ENCODE measurements at regions not wholly inside any gene's neighbourhood (a gene's known extent, or its start where the extent isn't known, plus 50 kb on each side); places are given as distances from the start of the nearest gene placed in this dataset.
"Not testable (repeated sequence)": the region's sequence is repeated elsewhere in the genome, so short reads cannot be mapped to it uniquely, and the experiment has no call there.

GRCh38 chr22:11057955-11058547 lies 4469.9 kb upstream of the OR11H1 start:
- SMC1A ChIA-PET (ENCODE audit: uncharacterized antibody, unreplicated experiment); DNase-seq (ENCODE audit: low read depth, low spot score); H3K27me3 ChIP-seq (replicated peaks in 1 of 2; ENCODE audit: control insufficient read depth in 2 of 2, insufficient read depth in 2 of 2, low read length in 1 of 2); H3K4me2 ChIP-seq (ENCODE audit: control insufficient read depth, insufficient read depth); H2AFZ ChIP-seq (ENCODE audit: control insufficient read depth, low read depth, low read length); H4K20me1 ChIP-seq (ENCODE audit: control insufficient read depth, insufficient read depth); H3K9me3 ChIP-seq (replicated peaks; ENCODE audit: control insufficient read depth, insufficient read depth, low read length); BruUV-seq (replicated peaks); POLR2A ChIA-PET; FAIRE-seq; H3K4me1 ChIP-seq (ENCODE audit: control insufficient read depth, insufficient read depth, low read length); intact Hi-C loops (cut with micrococcal nuclease; ENCODE audit: unreplicated experiment); H3K9ac ChIP-seq (ENCODE audit: control insufficient read depth, insufficient read depth, low read length); RAD21 ChIA-PET (ENCODE audit: unreplicated experiment); H3K36me3 ChIP-seq (ENCODE audit: control insufficient read depth in 2 of 2, insufficient read depth in 2 of 2, low read length in 1 of 2); in situ Hi-C loops (cut with MboI); CTCF ChIA-PET; H3K27ac ChIP-seq (ENCODE audit: control insufficient read depth, insufficient read depth); H3K79me2 ChIP-seq (ENCODE audit: control insufficient read depth, insufficient read depth, low read length); ATAC-seq; H3K4me3 ChIP-seq: not testable (repeated sequence)
- WGBS (ENCODE audit: insufficient coverage, insufficient replicate concordance, low lambda C conversion rate, missing lambda C conversion rate): 70% methylated on average over 34 of the region's 39 CpGs

- H3K4me2 ChIP-seq (ENCODE audit: control insufficient read depth, insufficient read depth); SMC1A ChIA-PET (ENCODE audit: uncharacterized antibody, unreplicated experiment); ATAC-seq; H3K79me2 ChIP-seq (ENCODE audit: control insufficient read depth, insufficient read depth, low read length); in situ Hi-C loops (cut with MboI); CTCF ChIA-PET; H3K9me3 ChIP-seq (replicated peaks; ENCODE audit: control insufficient read depth, insufficient read depth, low read length); BruUV-seq (replicated peaks); H3K4me1 ChIP-seq (ENCODE audit: control insufficient read depth, insufficient read depth, low read length); H3K27ac ChIP-seq (ENCODE audit: control insufficient read depth, insufficient read depth); H3K9ac ChIP-seq (ENCODE audit: control insufficient read depth, insufficient read depth, low read length); DNase-seq (ENCODE audit: low read depth, low spot score); H4K20me1 ChIP-seq (ENCODE audit: control insufficient read depth, insufficient read depth); H3K36me3 ChIP-seq (ENCODE audit: control insufficient read depth in 2 of 2, insufficient read depth in 2 of 2, low read length in 1 of 2); H3K4me3 ChIP-seq; H3K27me3 ChIP-seq (replicated peaks in 1 of 2; ENCODE audit: control insufficient read depth in 2 of 2, insufficient read depth in 2 of 2, low read length in 1 of 2); H2AFZ ChIP-seq (ENCODE audit: control insufficient read depth, low read depth, low read length); POLR2A ChIA-PET; intact Hi-C loops (cut with micrococcal nuclease; ENCODE audit: unreplicated experiment); FAIRE-seq; RAD21 ChIA-PET (ENCODE audit: unreplicated experiment): not testable (repeated sequence)
- 43% methylated on average over 3 of the region's 3 CpGs for WGBS (ENCODE audit: insufficient coverage, insufficient replicate concordance, low lambda C conversion rate, missing lambda C conversion rate)
These were observed 4468.9 kb upstream of the OR11H1 start for GRCh38 chr22:11059129-11059528.

DNA sequence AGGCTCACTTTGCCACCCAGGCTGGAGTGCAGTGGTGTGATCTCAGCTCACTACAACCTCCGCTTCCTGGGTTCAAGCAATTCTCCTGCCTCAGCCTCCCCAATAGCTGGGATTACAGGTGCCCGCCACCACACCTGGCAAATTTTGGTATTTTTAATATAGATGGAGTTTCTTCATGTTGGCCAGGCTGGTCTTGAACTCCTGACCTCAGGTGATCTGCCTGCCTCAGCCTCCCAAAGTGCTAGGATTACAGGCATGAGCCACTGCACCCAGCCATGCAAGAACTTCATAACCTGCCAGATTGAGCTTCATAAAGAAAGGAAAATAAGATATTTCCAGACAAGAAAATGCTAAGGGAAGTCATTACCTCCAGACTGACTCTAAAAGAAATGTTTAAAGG lies 4467.2 kb upstream of the OR11H1 start:
- H3K4me1 ChIP-seq (ENCODE audit: control insufficient read depth, insufficient read depth, low read length); intact Hi-C loops (cut with micrococcal nuclease; ENCODE audit: unreplicated experiment); SMC1A ChIA-PET (ENCODE audit: uncharacterized antibody, unreplicated experiment); CTCF ChIA-PET; H3K4me2 ChIP-seq (ENCODE audit: control insufficient read depth, insufficient read depth); H3K9ac ChIP-seq (ENCODE audit: control insufficient read depth, insufficient read depth, low read length); ATAC-seq; H4K20me1 ChIP-seq (ENCODE audit: control insufficient read depth, insufficient read depth); H3K27ac ChIP-seq (ENCODE audit: control insufficient read depth, insufficient read depth); POLR2A ChIA-PET; H3K36me3 ChIP-seq (ENCODE audit: control insufficient read depth in 2 of 2, insufficient read depth in 2 of 2, low read length in 1 of 2); H3K79me2 ChIP-seq (ENCODE audit: control insufficient read depth, insufficient read depth, low read length); RAD21 ChIA-PET (ENCODE audit: unreplicated experiment); in situ Hi-C loops (cut with MboI); H3K4me3 ChIP-seq; DNase-seq (ENCODE audit: low read depth, low spot score); BruUV-seq (replicated peaks); H2AFZ ChIP-seq (ENCODE audit: control insufficient read depth, low read depth, low read length); H3K9me3 ChIP-seq (replicated peaks; ENCODE audit: control insufficient read depth, insufficient read depth, low read length); FAIRE-seq; H3K27me3 ChIP-seq (replicated peaks in 1 of 2; ENCODE audit: control insufficient read depth in 2 of 2, insufficient read depth in 2 of 2, low read length in 1 of 2): not testable (repeated sequence)
- 38% methylated on average over 2 of the region's 2 CpGs for WGBS (ENCODE audit: insufficient coverage, insufficient replicate concordance, low lambda C conversion rate, missing lambda C conversion rate)

DNA sequence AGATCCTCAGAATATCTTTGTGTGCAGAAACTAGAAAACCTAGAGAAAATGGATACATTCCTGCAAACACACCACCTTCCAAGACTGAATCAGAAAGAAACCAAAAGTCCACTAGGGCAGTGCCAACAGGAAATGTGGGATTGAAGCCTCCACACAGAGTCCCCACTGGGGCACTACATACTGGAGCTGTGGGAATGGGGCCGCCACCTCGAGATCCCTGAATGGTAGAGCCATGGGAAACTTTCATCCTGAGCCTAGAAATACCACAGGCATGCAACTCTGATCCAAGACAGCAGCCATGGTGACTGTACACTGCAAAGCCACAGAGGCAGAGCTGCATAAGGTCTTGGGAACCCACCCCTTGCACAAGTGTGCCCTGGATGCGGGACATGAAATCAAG lies 4465.5 kb upstream of the OR11H1 start:
- CTCF ChIA-PET; H3K9ac ChIP-seq (ENCODE audit: control insufficient read depth, insufficient read depth, low read length); ATAC-seq; in situ Hi-C loops (cut with MboI); BruUV-seq (replicated peaks); intact Hi-C loops (cut with micrococcal nuclease; ENCODE audit: unreplicated experiment); H3K27me3 ChIP-seq (replicated peaks in 1 of 2; ENCODE audit: control insufficient read depth in 2 of 2, insufficient read depth in 2 of 2, low read length in 1 of 2); RAD21 ChIA-PET (ENCODE audit: unreplicated experiment); H2AFZ ChIP-seq (ENCODE audit: control insufficient read depth, low read depth, low read length); H3K4me3 ChIP-seq; H3K4me1 ChIP-seq (ENCODE audit: control insufficient read depth, insufficient read depth, low read length); H4K20me1 ChIP-seq (ENCODE audit: control insufficient read depth, insufficient read depth); DNase-seq (ENCODE audit: low read depth, low spot score); H3K36me3 ChIP-seq (ENCODE audit: control insufficient read depth in 2 of 2, insufficient read depth in 2 of 2, low read length in 1 of 2); FAIRE-seq; POLR2A ChIA-PET; H3K79me2 ChIP-seq (ENCODE audit: control insufficient read depth, insufficient read depth, low read length); H3K9me3 ChIP-seq (replicated peaks; ENCODE audit: control insufficient read depth, insufficient read depth, low read length); SMC1A ChIA-PET (ENCODE audit: uncharacterized antibody, unreplicated experiment); H3K27ac ChIP-seq (ENCODE audit: control insufficient read depth, insufficient read depth); H3K4me2 ChIP-seq (ENCODE audit: control insufficient read depth, insufficient read depth): not testable (repeated sequence)
- WGBS (ENCODE audit: insufficient coverage, insufficient replicate concordance, low lambda C conversion rate, missing lambda C conversion rate): 36% methylated on average over 3 of the region's 3 CpGs

Measured in GM12878 (cell line).